Activated T-cell treated with anti-CD3 and anti-CD28 coated beads, Interleukin-2, amount 50 U/mL, for 4 hours (primary cell): ENCODE measurements at regions not wholly inside any gene's neighbourhood (a gene's known extent, or its start where the extent isn't known, plus 50 kb on each side); places are given as distances from the start of the nearest gene placed in this dataset.

ENCODE experiments used
- ATAC-seq, 2 donors: fragments of 200-7000 bp; cut with Tn5 transposase; one replicate each; pipeline ENCODE4 v1.10.0; 2021
- DNase-seq: peaks from one replicate; pipeline ENCODE4 v3.0.0-alpha.2; 2020
- H3K27me3 Mint-ChIP-seq: one replicate; pipeline ENCODE4 v1.8.0; 2021; ENCODE audit warnings: low read depth, mixed read lengths
- H3K36me3 Mint-ChIP-seq: one replicate; pipeline ENCODE4 v1.8.0; 2022; ENCODE audit warnings: mixed read lengths; ENCODE audit not compliant: insufficient read depth
- H3K4me1 Mint-ChIP-seq: one replicate; pipeline ENCODE4 v1.8.0; 2021; ENCODE audit warnings: low read depth, mixed read lengths
- H3K4me3 Mint-ChIP-seq: one replicate; pipeline ENCODE4 v1.8.0; 2021; ENCODE audit warnings: mild to moderate bottlenecking, moderate library complexity, mixed read lengths
- H3K9me3 Mint-ChIP-seq: one replicate; pipeline ENCODE4 v1.8.0; 2021; ENCODE audit warnings: mixed read lengths

DNA sequence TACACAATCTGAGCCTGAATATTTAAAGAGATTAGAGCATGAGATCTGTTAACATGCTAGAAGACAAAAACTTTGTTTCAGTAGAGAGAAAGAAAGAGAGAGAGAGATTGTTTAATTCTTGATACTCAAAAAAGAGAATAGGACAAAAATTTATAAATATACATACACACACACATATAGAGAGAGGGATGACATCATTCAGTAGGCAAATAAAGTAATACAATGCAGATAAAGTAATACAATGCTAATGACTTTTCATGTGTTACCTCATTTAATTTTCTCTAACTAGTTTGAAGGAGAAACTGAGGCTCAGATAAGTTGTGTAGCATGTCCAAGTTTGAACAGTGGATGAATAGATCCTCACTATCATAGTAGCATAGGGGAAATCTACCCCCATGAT is 286.4 kb downstream of the CMPK2 start:
- no peak overlapping the region for H3K4me3 Mint-ChIP-seq
- H3K27me3 Mint-ChIP-seq, result peaks cover 7% of the 10 kb centered on the region
- H3K36me3 Mint-ChIP-seq, result no peaks in the 10 kb centered on the region
- H3K4me1 Mint-ChIP-seq, result no peaks in the 10 kb centered on the region
- H3K9me3 Mint-ChIP-seq, result no peaks in the 10 kb centered on the region
- no peak for DNase-seq
- no peak for ATAC-seq

DNA sequence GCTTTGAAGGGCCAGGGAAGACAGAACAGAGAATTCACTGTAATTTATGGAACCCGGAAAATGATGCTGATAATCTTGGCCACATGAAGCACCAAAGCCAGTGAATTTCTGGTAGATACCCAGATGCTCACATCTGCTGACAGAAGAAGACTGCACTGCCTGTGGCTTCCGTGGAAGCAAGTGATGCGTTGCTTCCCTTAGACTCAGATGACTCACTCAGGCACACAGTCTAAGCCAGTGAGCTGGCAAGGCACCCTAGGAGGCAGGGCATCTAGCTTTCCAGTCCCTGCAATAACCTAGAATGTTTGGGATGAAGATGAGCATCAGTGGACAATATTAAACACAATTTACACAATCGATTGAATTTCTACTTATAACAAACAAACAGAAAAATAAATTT is 284.7 kb downstream of the CMPK2 start:
- H3K4me3 Mint-ChIP-seq, result no peak overlapping the region

DNA sequence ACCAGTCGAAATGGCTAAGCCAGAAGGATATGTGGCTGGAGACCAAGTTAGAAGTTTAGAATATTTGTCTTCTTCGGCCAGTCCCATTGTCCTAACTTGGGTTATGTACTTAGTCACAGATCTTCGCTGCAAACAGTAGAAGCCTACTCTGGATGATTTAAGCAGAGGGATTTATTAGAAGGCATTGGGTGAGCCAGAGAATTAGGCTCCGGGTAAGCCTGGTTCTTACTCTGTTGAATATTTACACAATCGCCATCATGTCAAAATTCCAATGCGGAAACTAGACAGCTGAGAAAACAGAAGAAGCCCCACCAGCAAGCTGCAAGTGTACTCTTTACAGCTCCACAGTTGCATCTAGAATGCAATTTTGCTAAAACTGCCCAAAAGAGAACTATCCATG is 276.6 kb downstream of the CMPK2 start:
- H3K9me3 Mint-ChIP-seq, result peaks cover 3% of the 10 kb centered on the region
- DNase-seq, result no peak
- no peaks in the 10 kb centered on the region for H3K27me3 Mint-ChIP-seq
- ATAC-seq, result no peak
- no peaks in the 10 kb centered on the region for H3K4me1 Mint-ChIP-seq
- no peak overlapping the region for H3K4me3 Mint-ChIP-seq
- H3K36me3 Mint-ChIP-seq, result no peaks in the 10 kb centered on the region

More for the DNA sequence above, 284.7 kb downstream of the CMPK2 start:
- Mint-ChIP-seq H3K4me1 (no peaks in the 10 kb centered on the region), H3K27me3 (peaks cover 7% of the 10 kb centered on the region), H3K36me3 (no peaks in the 10 kb centered on the region), H3K9me3 (no peaks in the 10 kb centered on the region)
- ATAC-seq, result no peak
- no peak for DNase-seq

DNA sequence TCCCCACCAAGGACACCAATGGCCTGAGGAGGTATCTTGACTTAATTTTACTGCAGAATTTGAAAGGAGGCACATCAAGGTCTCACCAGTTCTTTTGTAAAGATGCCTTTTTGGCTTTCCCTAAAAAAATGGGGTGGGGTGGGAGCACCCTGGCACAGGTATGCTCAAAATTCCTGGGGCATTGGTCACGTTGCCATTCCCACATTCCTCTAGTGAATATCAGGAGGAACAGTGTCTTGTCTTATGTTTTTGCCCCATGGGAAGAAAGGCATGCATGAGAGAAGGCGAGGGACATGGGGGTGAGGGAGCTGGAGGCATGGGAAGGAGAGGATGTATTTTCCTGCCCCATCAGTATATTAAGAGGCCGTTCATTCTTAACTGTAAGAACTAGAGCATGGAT is 275.3 kb downstream of the CMPK2 start:
- no peaks in the 10 kb centered on the region for H3K27me3 Mint-ChIP-seq
- no peaks in the 10 kb centered on the region for H3K36me3 Mint-ChIP-seq
- peaks cover 3% of the 10 kb centered on the region for H3K9me3 Mint-ChIP-seq
- no peaks in the 10 kb centered on the region for H3K4me1 Mint-ChIP-seq
- ATAC-seq, result no peak
- DNase-seq, result no peak
- no peak overlapping the region for H3K4me3 Mint-ChIP-seq

DNA sequence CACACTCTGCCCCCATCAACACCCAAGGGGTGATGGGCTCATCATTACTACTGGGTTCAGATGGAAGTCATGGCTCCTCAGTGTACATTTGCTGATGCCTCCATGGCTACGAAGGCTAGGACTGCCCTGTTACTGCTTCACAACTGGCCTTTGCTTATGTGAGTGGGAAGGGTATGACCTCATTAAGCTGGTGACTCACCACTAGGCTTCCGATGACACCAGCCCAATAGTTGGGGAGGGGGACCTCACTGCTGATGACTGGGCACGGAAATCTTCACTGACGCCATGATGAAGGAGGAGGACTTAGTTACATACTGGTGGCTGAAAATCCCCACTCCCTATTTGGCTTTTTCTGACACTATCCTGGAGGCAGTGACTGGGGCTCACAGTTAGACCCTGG is 263.2 kb downstream of the CMPK2 start:
- no peak for ATAC-seq
- no peaks in the 10 kb centered on the region for H3K27me3 Mint-ChIP-seq
- H3K4me1 Mint-ChIP-seq, result no peaks in the 10 kb centered on the region
- H3K4me3 Mint-ChIP-seq, result no peak overlapping the region
- no peaks in the 10 kb centered on the region for H3K36me3 Mint-ChIP-seq
- no peaks in the 10 kb centered on the region for H3K9me3 Mint-ChIP-seq
- no peak for DNase-seq

DNA sequence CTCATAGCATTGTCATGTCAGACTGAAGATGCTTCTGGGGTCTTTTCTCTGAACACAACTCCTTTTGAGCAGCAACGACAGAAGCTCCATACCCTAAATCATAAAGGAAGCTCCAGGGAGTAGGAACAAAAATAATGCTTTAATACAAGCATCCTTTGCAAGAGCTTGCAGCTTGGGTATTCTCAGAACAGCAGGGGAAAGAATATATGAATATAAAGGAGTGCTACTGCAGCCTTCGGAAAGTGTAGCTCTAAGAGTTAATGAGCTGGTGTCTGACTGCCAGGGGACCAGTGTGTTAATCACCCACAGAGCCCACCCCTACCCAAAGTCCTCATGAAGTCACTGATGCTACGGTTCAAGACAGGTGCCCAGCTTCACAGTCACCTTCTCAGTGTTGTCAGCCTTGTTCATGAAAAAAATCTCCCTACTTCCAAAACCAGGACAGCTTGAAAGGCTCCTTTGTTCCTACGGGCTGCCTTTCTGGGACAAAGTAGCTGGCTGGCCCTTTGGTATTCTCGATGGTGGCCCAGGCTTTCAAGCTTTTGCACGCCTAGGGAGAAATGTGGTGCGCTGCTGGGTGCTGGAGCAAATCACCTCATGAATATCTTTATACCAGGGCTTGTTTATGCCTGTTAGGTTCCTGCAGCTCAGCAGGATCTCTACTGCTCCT is 259.7 kb downstream of the CMPK2 start:
- ATAC-seq (no peak), DNase-seq (no peak)
- Mint-ChIP-seq H3K4me3 (no peak overlapping the region), H3K4me1 (no peaks in the 10 kb centered on the region), H3K27me3 (no peaks in the 10 kb centered on the region), H3K36me3 (no peaks in the 10 kb centered on the region), H3K9me3 (no peaks in the 10 kb centered on the region)

DNA sequence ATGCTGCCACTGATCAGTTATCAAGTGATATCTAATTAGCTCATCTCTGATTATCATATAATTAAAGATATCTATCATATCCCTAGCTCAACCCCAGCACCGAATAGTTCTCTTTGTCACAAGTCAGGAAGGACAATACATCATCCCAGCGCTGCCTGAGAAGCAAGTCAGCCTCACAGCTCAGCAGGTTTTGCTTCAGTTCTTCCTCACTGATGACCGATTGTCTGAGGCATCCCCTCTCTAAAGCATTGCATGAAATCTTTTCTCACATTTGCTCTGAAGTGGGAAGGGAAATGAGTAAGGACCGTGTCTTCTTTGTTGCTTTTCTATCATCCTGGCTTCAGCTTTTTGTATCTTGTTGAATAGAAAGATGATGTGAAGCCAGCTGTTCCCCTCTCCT is 247.9 kb downstream of the CMPK2 start:
- no peaks in the 10 kb centered on the region for H3K36me3 Mint-ChIP-seq
- no peak overlapping the region for H3K4me3 Mint-ChIP-seq
- ATAC-seq, result no peak
- DNase-seq, result no peak
- H3K27me3 Mint-ChIP-seq, result no peaks in the 10 kb centered on the region
- no peaks in the 10 kb centered on the region for H3K4me1 Mint-ChIP-seq
- no peaks in the 10 kb centered on the region for H3K9me3 Mint-ChIP-seq

DNA sequence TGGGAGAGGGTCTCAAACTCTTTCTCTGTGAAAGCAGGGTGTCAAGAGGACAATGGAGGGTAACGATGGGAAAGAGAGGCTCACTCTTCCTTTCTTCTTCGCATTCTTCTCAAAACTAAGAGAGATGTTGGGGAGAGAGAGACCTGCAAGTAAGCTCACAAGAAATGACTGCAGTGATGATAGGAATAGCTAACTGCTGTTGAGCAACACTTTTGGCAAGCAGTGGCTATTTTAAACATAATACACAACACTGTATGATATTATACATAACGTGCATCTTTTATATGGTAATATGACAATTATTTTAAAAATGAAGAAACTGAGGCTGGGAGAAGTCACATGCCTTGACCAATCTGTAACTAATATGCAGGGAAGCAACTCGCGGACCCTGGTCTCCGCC is 247.5 kb downstream of the CMPK2 start:
- Mint-ChIP-seq H3K27me3 (no peaks in the 10 kb centered on the region), H3K4me1 (no peaks in the 10 kb centered on the region), H3K36me3 (no peaks in the 10 kb centered on the region), H3K9me3 (no peaks in the 10 kb centered on the region), H3K4me3 (no peak overlapping the region)
- DNase-seq (no peak), ATAC-seq (no peak)

DNA sequence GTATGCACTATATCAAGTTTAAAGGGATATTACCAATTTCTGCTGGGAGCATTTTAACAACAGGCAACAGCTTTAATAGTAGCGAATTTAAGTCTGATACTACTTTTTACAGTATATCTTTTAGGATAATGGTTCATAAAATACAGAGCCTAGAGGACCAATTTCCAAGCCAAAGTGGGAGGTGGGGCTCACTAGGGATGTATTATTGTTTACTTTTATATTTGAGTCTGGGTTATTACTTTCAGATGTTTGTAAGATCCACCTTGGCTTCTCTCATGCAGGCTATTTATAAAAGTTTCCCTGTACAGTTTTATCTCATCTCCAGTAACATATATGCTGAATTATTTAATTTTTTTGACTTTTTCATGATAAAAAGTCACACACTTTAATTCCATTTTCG is 242.0 kb downstream of the CMPK2 start:
- no peaks in the 10 kb centered on the region for H3K9me3 Mint-ChIP-seq
- H3K4me1 Mint-ChIP-seq, result no peaks in the 10 kb centered on the region
- DNase-seq (no peak), ATAC-seq (no peak)
- peaks cover 2% of the 10 kb centered on the region for H3K27me3 Mint-ChIP-seq
- H3K4me3 Mint-ChIP-seq, result no peak overlapping the region
- no peaks in the 10 kb centered on the region for H3K36me3 Mint-ChIP-seq

DNA sequence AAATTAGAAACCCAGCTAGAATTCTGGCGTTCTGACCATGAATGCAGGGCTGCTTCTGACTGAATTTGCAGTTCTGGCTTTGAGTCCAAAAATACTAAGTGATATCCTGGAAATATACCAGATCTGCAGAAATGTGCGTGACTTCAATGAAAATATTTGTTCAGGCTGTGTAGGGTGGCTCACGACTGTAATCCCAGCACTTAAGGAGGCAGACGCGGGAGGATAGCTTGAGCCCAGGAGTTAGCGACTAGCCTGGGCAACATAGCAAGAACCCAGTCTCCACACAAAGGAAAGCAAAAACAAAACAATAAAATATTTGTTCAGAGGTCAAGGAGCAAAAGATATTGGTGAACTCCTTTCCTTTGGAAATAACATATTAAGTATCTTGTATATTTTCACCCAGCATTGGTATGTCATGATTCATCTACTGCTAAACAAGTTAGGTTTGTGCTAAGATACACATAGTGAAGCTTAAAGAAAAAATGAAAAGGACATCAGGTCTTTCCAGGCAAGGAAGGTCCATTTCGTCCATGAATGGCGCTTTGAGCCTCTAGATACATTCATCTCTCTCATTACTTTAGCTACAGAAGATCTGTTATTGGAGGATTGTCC is 239.2 kb downstream of the CMPK2 start:
- peaks cover 2% of the 10 kb centered on the region for H3K27me3 Mint-ChIP-seq
- no peak overlapping the region for H3K4me3 Mint-ChIP-seq
- no peak for DNase-seq
- H3K36me3 Mint-ChIP-seq, result no peaks in the 10 kb centered on the region
- no peaks in the 10 kb centered on the region for H3K4me1 Mint-ChIP-seq
- no peak for ATAC-seq
- H3K9me3 Mint-ChIP-seq, result no peaks in the 10 kb centered on the region

DNA sequence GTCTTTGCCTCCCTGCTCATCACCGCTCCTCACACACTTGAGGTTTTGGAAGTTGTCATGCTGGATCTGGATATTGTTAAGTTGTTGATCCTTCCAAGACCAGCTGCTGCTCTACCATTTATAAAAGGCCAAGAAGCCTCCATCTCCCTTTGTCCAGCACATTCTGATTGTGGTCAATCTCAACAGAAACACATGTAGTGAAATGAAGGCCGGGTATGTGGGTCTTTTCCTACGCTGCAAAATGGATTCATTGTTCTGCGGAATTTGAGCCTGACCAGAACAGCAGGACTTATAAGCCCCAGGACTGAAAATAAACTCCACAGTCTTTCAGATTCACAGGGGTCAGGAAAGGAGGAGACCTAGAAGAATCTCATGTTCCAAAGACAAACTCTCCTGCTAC is 238.4 kb downstream of the CMPK2 start:
- Mint-ChIP-seq H3K4me1 (no peaks in the 10 kb centered on the region), H3K9me3 (no peaks in the 10 kb centered on the region), H3K36me3 (no peaks in the 10 kb centered on the region), H3K4me3 (no peak overlapping the region), H3K27me3 (peaks cover 2% of the 10 kb centered on the region)
- ATAC-seq, result no peak
- no peak for DNase-seq

DNA sequence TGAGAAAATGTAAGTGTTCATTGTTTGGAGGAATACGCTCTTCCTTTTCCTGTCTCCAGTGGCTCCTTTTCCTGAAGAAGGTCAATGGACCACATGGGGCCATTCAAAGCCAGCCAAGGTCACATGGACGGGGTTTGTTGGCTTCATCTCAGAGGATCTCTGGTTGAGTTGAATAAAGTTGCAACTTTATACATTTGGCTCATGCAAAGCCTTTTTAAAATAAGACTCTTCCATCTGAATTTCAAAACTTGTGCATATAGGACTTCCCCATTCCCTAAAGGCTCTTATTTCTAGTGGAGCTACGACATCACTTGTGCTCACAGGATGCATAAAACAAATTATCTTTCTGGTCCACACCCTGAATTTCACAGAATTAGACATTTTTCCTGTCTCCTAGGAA is 235.5 kb downstream of the CMPK2 start:
- no peaks in the 10 kb centered on the region for H3K4me1 Mint-ChIP-seq
- ATAC-seq, result no peak
- no peak for DNase-seq
- H3K36me3 Mint-ChIP-seq, result no peaks in the 10 kb centered on the region
- no peaks in the 10 kb centered on the region for H3K9me3 Mint-ChIP-seq
- no peak overlapping the region for H3K4me3 Mint-ChIP-seq
- H3K27me3 Mint-ChIP-seq, result peaks cover 2% of the 10 kb centered on the region

DNA sequence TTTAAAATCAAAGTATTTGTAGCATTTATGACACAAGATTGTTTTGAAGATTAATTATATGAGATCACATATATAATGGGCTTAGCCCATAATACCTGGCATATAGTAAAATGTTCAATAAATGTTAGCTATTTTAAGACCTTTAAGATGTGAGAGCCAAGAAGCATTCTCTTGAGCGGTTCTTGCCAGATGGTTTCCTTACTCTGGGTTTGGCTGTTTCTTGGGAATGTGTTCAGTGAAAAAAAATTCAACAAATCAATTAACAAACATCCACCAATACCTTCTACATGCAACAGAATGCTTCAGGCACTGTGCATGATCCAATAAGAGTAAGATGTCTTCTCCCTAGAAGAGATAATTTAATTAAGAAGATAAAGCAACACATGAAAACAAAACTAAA is 230.4 kb downstream of the CMPK2 start:
- H3K36me3 Mint-ChIP-seq, result no peaks in the 10 kb centered on the region

DNA sequence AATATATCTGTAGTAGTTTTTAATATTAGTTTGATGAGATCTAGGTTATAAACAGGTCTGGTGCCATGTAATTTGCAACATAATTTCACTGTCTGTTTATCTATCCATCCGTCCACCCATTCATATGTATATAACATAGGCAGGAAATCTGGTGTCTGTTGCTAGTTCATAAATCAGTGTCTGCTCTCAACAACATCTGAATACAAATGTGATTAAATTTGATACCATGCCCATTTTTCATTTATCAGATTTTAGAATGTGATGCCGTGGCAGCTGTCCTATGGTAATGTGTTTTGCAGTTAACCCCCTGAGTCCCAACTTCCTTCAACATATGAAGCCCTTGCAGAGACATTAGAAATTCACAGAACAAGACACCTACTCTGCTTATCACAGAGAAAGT is 228.4 kb downstream of the CMPK2 start:
- no peaks in the 10 kb centered on the region for H3K36me3 Mint-ChIP-seq

More for the DNA sequence above, 230.4 kb downstream of the CMPK2 start:
- Mint-ChIP-seq H3K4me3 (no peak overlapping the region), H3K9me3 (no peaks in the 10 kb centered on the region), H3K27me3 (peaks cover 8% of the 10 kb centered on the region), H3K4me1 (no peaks in the 10 kb centered on the region)
- DNase-seq (no peak), ATAC-seq (no peak)

DNA sequence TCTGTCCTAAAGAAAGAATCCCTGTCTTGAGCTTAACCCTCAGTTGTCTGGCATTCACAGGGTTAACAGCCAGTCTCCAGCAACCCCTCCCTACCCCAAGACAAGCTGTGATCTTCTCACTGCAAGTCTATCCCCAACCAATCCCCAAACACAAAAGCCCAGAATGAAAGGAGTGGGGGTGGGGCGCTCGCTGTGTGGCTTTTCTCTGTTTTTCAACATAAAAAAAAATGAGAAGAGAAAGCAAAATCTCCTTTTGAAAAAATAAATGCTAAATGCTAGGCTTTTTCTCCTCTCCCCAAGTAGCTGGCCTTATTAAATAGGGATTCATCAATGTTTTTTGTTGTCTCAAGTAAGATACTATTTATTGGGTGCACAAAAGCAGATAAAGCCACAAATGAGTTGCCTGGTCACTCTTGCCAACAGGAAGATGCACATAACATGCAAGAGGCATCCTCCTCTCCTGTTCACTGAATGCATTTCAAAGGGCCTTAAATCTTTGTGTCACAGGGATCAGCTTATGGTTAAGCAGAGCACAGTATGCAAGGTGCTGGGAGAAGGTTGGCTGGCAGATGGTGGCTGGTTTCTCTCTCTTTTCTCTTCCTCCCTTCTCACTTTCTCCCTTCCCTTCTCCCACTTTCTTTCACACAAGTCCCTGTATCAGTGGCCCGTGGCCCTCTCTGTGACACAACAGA is 225.6 kb downstream of the CMPK2 start:
- no peak overlapping the region for H3K4me3 Mint-ChIP-seq
- no peaks in the 10 kb centered on the region for H3K9me3 Mint-ChIP-seq
- DNase-seq (no peak), ATAC-seq (no peak)
- H3K36me3 Mint-ChIP-seq, result no peaks in the 10 kb centered on the region
- no peaks in the 10 kb centered on the region for H3K4me1 Mint-ChIP-seq
- peaks cover 11% of the 10 kb centered on the region for H3K27me3 Mint-ChIP-seq

More for the DNA sequence above, 228.4 kb downstream of the CMPK2 start:
- no peak overlapping the region for H3K4me3 Mint-ChIP-seq
- DNase-seq, result no peak
- no peaks in the 10 kb centered on the region for H3K9me3 Mint-ChIP-seq
- ATAC-seq, result no peak
- peaks cover 11% of the 10 kb centered on the region for H3K27me3 Mint-ChIP-seq
- H3K4me1 Mint-ChIP-seq, result no peaks in the 10 kb centered on the region
